ENCODE measurements at regions not wholly inside any gene's neighbourhood (a gene's known extent, or its start where the extent isn't known, plus 50 kb on each side); places are given as distances from the start of the nearest gene placed in this dataset.

DNA sequence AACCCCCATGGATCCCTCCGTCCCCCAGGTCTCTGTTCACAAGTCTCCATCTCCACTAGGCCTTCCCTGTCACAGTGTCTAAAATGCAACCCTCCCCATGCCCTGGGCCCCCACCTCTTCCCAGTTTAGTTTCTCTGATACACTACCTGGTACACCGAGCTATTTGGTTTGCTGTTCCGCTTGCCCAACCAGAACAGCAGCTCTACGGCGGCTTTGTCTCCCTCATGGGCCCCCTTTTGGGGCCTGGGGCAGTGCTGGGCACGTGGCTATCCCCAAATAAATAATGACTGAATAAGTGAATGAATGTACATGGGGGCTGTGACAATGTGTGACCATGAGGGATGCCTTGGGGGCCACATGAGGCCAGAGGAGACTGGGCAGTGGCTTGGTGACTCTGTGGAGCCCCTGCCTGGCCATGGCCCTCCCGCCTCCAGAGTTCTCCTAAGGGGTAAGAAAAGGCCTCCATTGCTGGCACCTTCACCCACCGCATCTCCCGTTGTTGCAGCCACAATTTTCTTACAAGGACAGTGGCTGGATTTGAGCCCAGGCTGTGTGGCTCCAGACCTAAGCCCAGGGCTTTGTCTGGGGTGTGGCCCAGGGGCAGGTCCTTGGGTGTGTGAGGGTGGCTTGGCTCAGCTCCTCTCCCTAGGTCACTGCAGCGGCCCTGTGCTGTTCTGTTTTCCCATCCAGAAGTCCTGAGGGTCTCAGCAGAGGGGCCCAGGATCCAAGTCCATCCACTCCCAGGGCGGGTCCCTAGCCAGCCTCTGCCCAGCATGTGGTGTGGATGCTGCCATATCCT is 408.5 kb upstream of the SULF2 start:
- TF ChIP-seq, protein P1, sequence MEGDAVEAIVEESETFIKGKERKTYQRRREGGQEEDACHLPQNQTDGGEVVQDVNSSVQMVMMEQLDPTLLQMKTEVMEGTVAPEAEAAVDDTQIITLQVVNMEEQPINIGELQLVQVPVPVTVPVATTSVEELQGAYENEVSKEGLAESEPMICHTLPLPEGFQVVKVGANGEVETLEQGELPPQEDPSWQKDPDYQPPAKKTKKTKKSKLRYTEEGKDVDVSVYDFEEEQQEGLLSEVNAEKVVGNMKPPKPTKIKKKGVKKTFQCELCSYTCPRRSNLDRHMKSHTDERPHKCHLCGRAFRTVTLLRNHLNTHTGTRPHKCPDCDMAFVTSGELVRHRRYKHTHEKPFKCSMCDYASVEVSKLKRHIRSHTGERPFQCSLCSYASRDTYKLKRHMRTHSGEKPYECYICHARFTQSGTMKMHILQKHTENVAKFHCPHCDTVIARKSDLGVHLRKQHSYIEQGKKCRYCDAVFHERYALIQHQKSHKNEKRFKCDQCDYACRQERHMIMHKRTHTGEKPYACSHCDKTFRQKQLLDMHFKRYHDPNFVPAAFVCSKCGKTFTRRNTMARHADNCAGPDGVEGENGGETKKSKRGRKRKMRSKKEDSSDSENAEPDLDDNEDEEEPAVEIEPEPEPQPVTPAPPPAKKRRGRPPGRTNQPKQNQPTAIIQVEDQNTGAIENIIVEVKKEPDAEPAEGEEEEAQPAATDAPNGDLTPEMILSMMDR (IDR thresholded peaks at IDR 0.05; ENCODE audit: low read depth, low read length, missing control alignments) = no peak
- no peak overlapping the region for H3K4me3 ChIP-seq (ENCODE audit: low read depth, low read length)

DNA sequence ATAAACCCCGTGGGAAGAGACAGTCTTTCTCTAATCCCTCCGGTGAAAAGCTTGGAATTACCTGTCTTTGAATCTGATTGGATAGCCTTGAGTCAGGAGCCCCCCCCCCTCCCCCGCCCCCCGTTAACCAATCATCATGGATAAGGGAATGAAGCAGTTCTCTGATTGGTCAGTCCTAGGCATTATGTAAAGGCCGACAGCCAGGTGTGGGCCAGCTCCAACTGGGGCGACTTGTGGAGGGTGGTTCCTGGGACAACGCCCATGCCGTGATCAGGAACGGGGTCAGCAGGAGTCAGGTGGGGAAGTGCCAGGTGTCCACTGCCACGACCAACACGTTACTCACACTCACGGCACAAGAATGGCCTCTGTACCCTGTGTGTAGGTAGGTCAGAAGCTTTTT is 406.8 kb upstream of the SULF2 start:
- no peak overlapping the region for H3K4me3 ChIP-seq (ENCODE audit: low read depth, low read length)
- TF ChIP-seq, protein P1 (IDR thresholded peaks at IDR 0.05; ENCODE audit: low read depth, low read length, missing control alignments) = no peak
- DNase-seq (ENCODE audit: low read depth) = no peak

More for the DNA sequence above, 408.5 kb upstream of the SULF2 start:
- no peak for DNase-seq (ENCODE audit: low read depth)

DNA sequence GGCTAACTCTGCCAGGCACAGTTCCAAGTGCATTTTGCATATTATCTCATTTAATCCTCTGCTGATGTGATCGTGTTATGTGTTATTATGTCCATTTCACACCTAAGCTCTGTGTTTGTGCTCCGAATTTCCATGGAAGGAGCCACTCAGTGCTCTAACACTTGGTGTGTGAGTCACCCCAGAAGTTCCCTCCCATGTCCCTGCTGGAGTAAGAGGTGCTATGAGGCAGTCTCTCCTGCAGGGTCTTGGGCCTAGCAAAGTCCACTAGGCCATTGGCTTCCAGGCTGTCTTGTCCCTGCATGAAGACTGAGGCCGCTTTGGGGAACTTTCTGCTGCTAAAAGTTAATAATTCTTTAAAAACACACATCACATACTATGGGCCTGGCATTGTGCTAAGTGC is 405.9 kb upstream of the SULF2 start:
- TF ChIP-seq, protein P1 (IDR thresholded peaks at IDR 0.05; ENCODE audit: low read depth, low read length, missing control alignments) = no peak
- H3K4me3 ChIP-seq (ENCODE audit: low read depth, low read length) = no peak overlapping the region
- DNase-seq (ENCODE audit: low read depth) = no peak

GRCh38 chr20:48190757-48191156 is 405.5 kb upstream of the SULF2 start:
- no peak for DNase-seq (ENCODE audit: low read depth)
- TF ChIP-seq, protein P1 (IDR thresholded peaks at IDR 0.05; ENCODE audit: low read depth, low read length, missing control alignments) = no peak

DNA sequence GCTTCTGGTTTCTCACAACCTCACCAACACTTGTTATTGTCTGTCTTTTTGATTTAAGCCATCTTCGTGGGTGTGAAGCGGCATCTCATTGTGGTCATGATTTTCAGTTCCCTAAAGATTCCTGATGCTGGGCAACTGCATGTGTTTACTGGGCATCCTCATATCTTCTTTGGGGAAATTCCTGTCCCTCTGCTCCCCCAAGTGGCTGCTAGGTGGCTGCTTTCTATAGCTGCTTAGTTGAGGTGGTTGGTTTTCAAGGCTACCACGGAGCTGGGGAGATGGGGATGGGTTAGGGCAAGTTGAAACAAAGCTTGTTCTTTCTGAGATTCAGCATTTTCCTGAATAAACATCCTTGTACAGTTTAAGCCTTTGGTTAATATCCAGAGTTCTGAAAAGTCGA is 403.9 kb upstream of the SULF2 start:
- TF ChIP-seq, protein P1 (IDR thresholded peaks at IDR 0.05; ENCODE audit: low read depth, low read length, missing control alignments) = peak; percentile 42
- H3K4me3 ChIP-seq (ENCODE audit: low read depth, low read length) = no peak overlapping the region
- no peak for DNase-seq (ENCODE audit: low read depth)

More at GRCh38 chr20:48190757-48191156, 405.5 kb upstream of the SULF2 start:
- H3K4me3 ChIP-seq (ENCODE audit: low read depth, low read length) = no peak overlapping the region

GRCh38 chr20:48187851-48188250 is 402.6 kb upstream of the SULF2 start:
- TF ChIP-seq, protein P1 (IDR thresholded peaks at IDR 0.05; ENCODE audit: low read depth, low read length, missing control alignments) = no peak
- no peak overlapping the region for H3K4me3 ChIP-seq (ENCODE audit: low read depth, low read length)
- no peak for DNase-seq (ENCODE audit: low read depth)

- TF ChIP-seq, protein P1 (IDR thresholded peaks at IDR 0.05; ENCODE audit: low read depth, low read length, missing control alignments) = no peak
- no peak for DNase-seq (ENCODE audit: low read depth)
- no peak overlapping the region for H3K4me3 ChIP-seq (ENCODE audit: low read depth, low read length)
Measured at GRCh38 chr20:48186915-48187314, 401.6 kb upstream of the SULF2 start.

Measured in GM12864 (cell line).